SK-N-SH treated with all-trans-retinoic acid at 6 μM for 48 hours (cell line): ENCODE measurements at regions not wholly inside any gene's neighbourhood (a gene's known extent, or its start where the extent isn't known, plus 50 kb on each side); places are given as distances from the start of the nearest gene placed in this dataset.

ENCODE experiments used
- ARNTL ChIP-seq: fragments of 450-650 bp; formaldehyde crosslinking; IDR thresholded peaks from 2 replicates; pipeline ENCODE4 v1.5.0; 2020; ENCODE audit warnings: low read depth, mild to moderate bottlenecking, moderate library complexity, borderline replicate concordance
- GLIS3 ChIP-seq: fragments of 250-450 bp; sonication (Bioruptor Pico); IDR thresholded peaks from 2 replicates; pipeline ENCODE4 v1.5.0; 2020; ENCODE audit warnings: mild to moderate bottlenecking, moderate library complexity
- PATZ1 ChIP-seq: fragments of 250-450 bp; sonication (Bioruptor Pico); IDR thresholded peaks from 2 replicates; pipeline ENCODE4 v1.8.0; 2020; ENCODE audit warnings: mild to moderate bottlenecking, moderate library complexity, borderline replicate concordance
- SNAI2 ChIP-seq: fragments of 250-450 bp; sonication (Bioruptor Pico); IDR thresholded peaks from 2 replicates; pipeline ENCODE4 v1.5.0; 2020; ENCODE audit warnings: mild to moderate bottlenecking, moderate library complexity
- ZNF565 ChIP-seq: fragments of 450-650 bp; formaldehyde crosslinking; conservative IDR thresholded peaks from 2 replicates; pipeline ENCODE4 v1.5.0; 2020; ENCODE audit warnings: low read depth, mild to moderate bottlenecking, moderate library complexity

GRCh38 chr12:85639834-85640233 lies 196.4 kb downstream of the RASSF9 start:
- TF ChIP-seq GLIS3 (CRISPR knock-in tag) (no peak), ARNTL (CRISPR knock-in tag) (no peak), SNAI2 (CRISPR knock-in tag) (no peak), ZNF565 (CRISPR knock-in tag) (no peak), PATZ1 (CRISPR knock-in tag) (no peak)
